H1 (cell line): ENCODE measurements at regions not wholly inside any gene's neighbourhood (a gene's known extent, or its start where the extent isn't known, plus 50 kb on each side); places are given as distances from the start of the nearest gene placed in this dataset.

Experiments
- NANOG ChIP-seq: IDR thresholded peaks from 2 replicates; pipeline ENCODE4 v1.6.1; 2011; ENCODE audit warnings: low read length, low read depth, mild to moderate bottlenecking, inconsistent platforms; ENCODE audit not compliant: insufficient read depth, poor library complexity, severe bottlenecking

DNA sequence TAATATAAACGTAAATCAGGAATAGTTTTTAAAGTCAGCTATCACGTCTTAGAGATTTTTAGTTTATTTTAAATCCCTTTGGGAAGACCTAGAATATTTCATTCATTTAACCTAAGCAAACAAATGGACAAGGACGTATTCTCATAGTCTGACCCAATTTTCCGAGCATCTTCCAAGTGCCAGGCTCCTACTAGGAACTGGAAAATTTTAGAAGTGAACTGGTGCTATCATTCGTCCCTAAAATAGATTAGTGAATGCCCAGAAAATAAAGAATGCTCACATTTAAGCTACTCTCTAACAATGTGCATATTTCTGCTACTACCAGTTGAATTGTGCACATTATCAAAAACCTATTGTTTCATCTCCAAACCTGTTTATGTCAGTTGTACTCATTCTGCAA, 120.1 kb downstream of the ZFAND4 start (continued):
- no peak for TF ChIP-seq NANOG
